GM23338 (cell line): ENCODE measurements at regions not wholly inside any gene's neighbourhood (a gene's known extent, or its start where the extent isn't known, plus 50 kb on each side); places are given as distances from the start of the nearest gene placed in this dataset.
"Not testable (repeated sequence)": the region's sequence is repeated elsewhere in the genome, so short reads cannot be mapped to it uniquely, and the experiment has no call there.

Source experiments
- ATAC-seq: fragments of 200-7000 bp; cut with Tn5 transposase; 3 replicates; pipeline ENCODE4 v1.9.1; 2020
- DNase-seq: peaks from one replicate; pipeline ENCODE4 v3.0.0-alpha.2; 2015; ENCODE audit warnings: low spot score
- H2AFZ ChIP-seq: fragments of 200-600 bp; sonication (generic); 2 replicates; pipeline ENCODE4 v1.8.0; 2016; ENCODE audit warnings: antibody characterized with exemption, mild to moderate bottlenecking, moderate library complexity
- H3F3A ChIP-seq: fragments of 200-600 bp; sonication (generic); replicated peaks from 2 replicates; pipeline ENCODE4 v1.8.0; 2017; ENCODE audit warnings: antibody characterized with exemption, mixed run types, low read depth
- H3K27ac ChIP-seq: fragments of 200-600 bp; sonication (generic); 2 replicates; pipeline ENCODE4 v1.6.1; 2016; ENCODE audit warnings: low read depth
- H3K27me3 ChIP-seq: fragments of 200-600 bp; sonication (generic); 2 replicates; pipeline ENCODE4 v1.8.0; 2016; ENCODE audit warnings: mild to moderate bottlenecking, mixed run types, moderate library complexity; ENCODE audit not compliant: insufficient read depth
- H3K36me3 ChIP-seq: fragments of 200-600 bp; sonication (generic); 2 replicates; pipeline ENCODE4 v1.8.0; 2016; ENCODE audit warnings: mild to moderate bottlenecking; ENCODE audit not compliant: insufficient read depth
- H3K4me1 ChIP-seq: fragments of 200-600 bp; sonication (generic); 2 replicates; pipeline ENCODE4 v1.8.0; 2016; ENCODE audit warnings: mild to moderate bottlenecking, moderate library complexity; ENCODE audit not compliant: insufficient read depth
- H3K4me2 ChIP-seq: fragments of 200-600 bp; sonication (generic); 2 replicates; pipeline ENCODE4 v1.7.1; 2017; ENCODE audit warnings: mixed run types
- H3K4me3 ChIP-seq: fragments of 200-600 bp; sonication (generic); 2 replicates; pipeline ENCODE4 v1.6.1; 2016; ENCODE audit warnings: mixed run types
- H3K79me2 ChIP-seq: fragments of 200-600 bp; sonication (generic); replicated peaks from 2 replicates; pipeline ENCODE4 v1.8.0; 2017; ENCODE audit warnings: mild to moderate bottlenecking; ENCODE audit not compliant: insufficient read depth
- H3K9me2 ChIP-seq: fragments of 200-600 bp; sonication (generic); 2 replicates; pipeline ENCODE4 v1.8.0; 2017; ENCODE audit not compliant: insufficient read depth
- H4K20me1 ChIP-seq: fragments of 200-600 bp; sonication (generic); replicated peaks from 2 replicates; pipeline ENCODE4 v1.8.0; 2017; ENCODE audit warnings: mild to moderate bottlenecking; ENCODE audit not compliant: insufficient read depth
- H3K27ac Mint-ChIP-seq: 2 replicates; pipeline ENCODE4 v1.8.0; 2020; ENCODE audit warnings: inconsistent platforms, mild to moderate bottlenecking, moderate library complexity, mixed read lengths
- H3K27me3 Mint-ChIP-seq: 3 replicates; pipeline ENCODE4 v1.8.0; 2022; ENCODE audit warnings: low read depth, mild to moderate bottlenecking, moderate library complexity, mixed read lengths, inconsistent platforms; ENCODE audit not compliant: insufficient read depth, poor library complexity
- H3K36me3 Mint-ChIP-seq: 3 replicates; pipeline ENCODE4 v1.8.0; 2021; ENCODE audit warnings: low read depth, mild to moderate bottlenecking, inconsistent platforms, moderate library complexity, mixed read lengths
- H3K4me1 Mint-ChIP-seq: 3 replicates; pipeline ENCODE4 v1.8.0; 2020; ENCODE audit warnings: mild to moderate bottlenecking, inconsistent platforms, mixed read lengths
- H3K4me3 Mint-ChIP-seq: 3 replicates; pipeline ENCODE4 v1.8.0; 2021; ENCODE audit warnings: moderate library complexity, mild to moderate bottlenecking, inconsistent platforms, mixed read lengths
- H3K9me3 Mint-ChIP-seq: 3 replicates; pipeline ENCODE4 v1.8.0; 2020; ENCODE audit warnings: moderate library complexity, mild to moderate bottlenecking, inconsistent platforms, mixed read lengths
- CREB1 ChIP-seq: fragments of 250-450 bp; sonication (Bioruptor Pico); IDR thresholded peaks from 2 replicates; pipeline ENCODE4 v1.5.0; 2020; ENCODE audit warnings: low read depth, mild to moderate bottlenecking, moderate library complexity
- ETS1 ChIP-seq: IDR thresholded peaks from 2 replicates; pipeline ENCODE4 v1.6.1; 2016; ENCODE audit warnings: antibody characterized with exemption
- EZH2 ChIP-seq: fragments of 200-600 bp; sonication (generic); IDR thresholded peaks from one replicate; pipeline ENCODE4 v1.8.0; 2017; ENCODE audit warnings: antibody characterized with exemption, mild to moderate bottlenecking, low read depth; ENCODE audit not compliant: unreplicated experiment
- JUNB ChIP-seq: IDR thresholded peaks from one replicate; pipeline ENCODE4 v1.6.1; 2016; ENCODE audit warnings: antibody characterized with exemption; ENCODE audit not compliant: unreplicated experiment
- NANOG ChIP-seq: IDR thresholded peaks from 2 replicates; pipeline ENCODE4 v1.6.1; 2016; ENCODE audit warnings: antibody characterized with exemption, borderline replicate concordance
- POLR2AphosphoS5 ChIP-seq: IDR thresholded peaks from 2 replicates; pipeline ENCODE4 v1.6.1; 2016; ENCODE audit warnings: antibody characterized with exemption, low read depth
- STAT1 ChIP-seq: IDR thresholded peaks from one replicate; pipeline ENCODE4 v1.6.1; 2016; ENCODE audit warnings: antibody characterized with exemption; ENCODE audit not compliant: unreplicated experiment
- ZNF114 ChIP-seq: fragments of 250-450 bp; sonication (Bioruptor Pico); IDR thresholded peaks from 2 replicates; pipeline ENCODE4 v1.5.0; 2020; ENCODE audit warnings: mild to moderate bottlenecking, moderate library complexity
- ZNF331 ChIP-seq: fragments of 250-450 bp; sonication (Bioruptor Pico); IDR thresholded peaks from 2 replicates; pipeline ENCODE4 v1.5.0; 2020; ENCODE audit warnings: low read depth, mild to moderate bottlenecking, moderate library complexity
- ZNF462 ChIP-seq: fragments of 250-450 bp; sonication (Bioruptor Pico); IDR thresholded peaks from 2 replicates; pipeline ENCODE4 v1.5.0; 2020; ENCODE audit warnings: mild to moderate bottlenecking, moderate library complexity
- TF ChIP-seq, protein P1 (sequence below), 2 experiments: fragments of 200-600 bp in 1 of 2; sonication (generic) in 1 of 2; conservative IDR thresholded peaks; 2 replicates each; pipeline versions ENCODE4 v1.5.1 to v1.6.1; 2016 to 2017; ENCODE audit warnings: antibody characterized with exemption in 2 of 2, low read depth in 2 of 2, mild to moderate bottlenecking in 2 of 2, moderate library complexity in 1 of 2

GRCh38 chr1:193877920-193878319 is 691.5 kb upstream of the B3GALT2 start:
- H2AFZ ChIP-seq, H3K4me3 Mint-ChIP-seq: not testable (repeated sequence)

GRCh38 chr1:193868425-193868824 is 682.0 kb upstream of the B3GALT2 start:
- Histone ChIP-seq H3K79me2 (no peaks in the 10 kb centered on the region), H3K36me3 (no peaks in the 10 kb centered on the region), H4K20me1 (no peaks in the 10 kb centered on the region), H3K9me2 (no peaks in the 10 kb centered on the region), H3K4me1 (no peaks in the 10 kb centered on the region), H2AFZ (no peak overlapping the region), H3K27ac (no peak overlapping the region), H3K27me3 (no peaks in the 10 kb centered on the region), H3F3A (no peaks in the 10 kb centered on the region), H3K4me3 (no peak overlapping the region), H3K4me2 (no peak overlapping the region)
- ATAC-seq (no peak), DNase-seq (no peak)
- no peaks in the 10 kb centered on the region for H3K27me3 Mint-ChIP-seq
- no peaks in the 10 kb centered on the region for H3K36me3 Mint-ChIP-seq
- no peak overlapping the region for H3K27ac Mint-ChIP-seq
- peaks cover 2% of the 10 kb centered on the region; the same call in 1 of the 3 replicates for H3K9me3 Mint-ChIP-seq
- H3K4me3 Mint-ChIP-seq, result no peak overlapping the region
- TF ChIP-seq JUNB, result no peak
- TF ChIP-seq ZNF462, result no peak
- TF ChIP-seq CREB1, result no peak
- no peak for TF ChIP-seq POLR2AphosphoS5
- TF ChIP-seq ZNF114 (CRISPR knock-in tag), result no peak
- TF ChIP-seq EZH2, result no peak
- TF ChIP-seq ZNF331 (CRISPR knock-in tag), result no peak
- TF ChIP-seq, protein P1, sequence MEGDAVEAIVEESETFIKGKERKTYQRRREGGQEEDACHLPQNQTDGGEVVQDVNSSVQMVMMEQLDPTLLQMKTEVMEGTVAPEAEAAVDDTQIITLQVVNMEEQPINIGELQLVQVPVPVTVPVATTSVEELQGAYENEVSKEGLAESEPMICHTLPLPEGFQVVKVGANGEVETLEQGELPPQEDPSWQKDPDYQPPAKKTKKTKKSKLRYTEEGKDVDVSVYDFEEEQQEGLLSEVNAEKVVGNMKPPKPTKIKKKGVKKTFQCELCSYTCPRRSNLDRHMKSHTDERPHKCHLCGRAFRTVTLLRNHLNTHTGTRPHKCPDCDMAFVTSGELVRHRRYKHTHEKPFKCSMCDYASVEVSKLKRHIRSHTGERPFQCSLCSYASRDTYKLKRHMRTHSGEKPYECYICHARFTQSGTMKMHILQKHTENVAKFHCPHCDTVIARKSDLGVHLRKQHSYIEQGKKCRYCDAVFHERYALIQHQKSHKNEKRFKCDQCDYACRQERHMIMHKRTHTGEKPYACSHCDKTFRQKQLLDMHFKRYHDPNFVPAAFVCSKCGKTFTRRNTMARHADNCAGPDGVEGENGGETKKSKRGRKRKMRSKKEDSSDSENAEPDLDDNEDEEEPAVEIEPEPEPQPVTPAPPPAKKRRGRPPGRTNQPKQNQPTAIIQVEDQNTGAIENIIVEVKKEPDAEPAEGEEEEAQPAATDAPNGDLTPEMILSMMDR (conservative IDR thresholded peaks at IDR 0.05; ENCODE audit: low read depth in 2 of 2), result no peak
- TF ChIP-seq NANOG, result no peak
- TF ChIP-seq STAT1, result no peak
- no peak for TF ChIP-seq ETS1
- no peaks in the 10 kb centered on the region for H3K4me1 Mint-ChIP-seq

More at GRCh38 chr1:193877920-193878319, 691.5 kb upstream of the B3GALT2 start:
- not testable (repeated sequence) for H3K9me3 Mint-ChIP-seq, H3K36me3 Mint-ChIP-seq, H3K4me3 ChIP-seq, H3K27me3 ChIP-seq, H3K27me3 Mint-ChIP-seq, H3K36me3 ChIP-seq, H3F3A ChIP-seq, H3K4me2 ChIP-seq, H3K4me1 ChIP-seq, H3K79me2 ChIP-seq, H3K27ac ChIP-seq, H3K27ac Mint-ChIP-seq, H4K20me1 ChIP-seq, ATAC-seq, DNase-seq, H3K4me1 Mint-ChIP-seq
- H3K9me2 ChIP-seq, result peaks cover 17% of the 10 kb centered on the region
